Activated CD8-positive, alpha-beta memory T cell treated with anti-CD3 and anti-CD28 coated beads for 4 hours (primary cell): ENCODE measurements at regions not wholly inside any gene's neighbourhood (a gene's known extent, or its start where the extent isn't known, plus 50 kb on each side); places are given as distances from the start of the nearest gene placed in this dataset.
"Not testable (repeated sequence)": the region's sequence is repeated elsewhere in the genome, so short reads cannot be mapped to it uniquely, and the experiment has no call there.

Experiments used
- DNase-seq, 2 donors: peaks; one replicate each; pipeline ENCODE4 v3.0.0-alpha.2; 2020; ENCODE audit warnings: low read depth in 2 of 2

- DNase-seq: no peak
These were observed 149.3 kb downstream of the UTRN start for GRCh38 chr6:144434308-144434990.

- DNase-seq: no peak
These were observed 150.7 kb downstream of the UTRN start for GRCh38 chr6:144435602-144436426.

DNA sequence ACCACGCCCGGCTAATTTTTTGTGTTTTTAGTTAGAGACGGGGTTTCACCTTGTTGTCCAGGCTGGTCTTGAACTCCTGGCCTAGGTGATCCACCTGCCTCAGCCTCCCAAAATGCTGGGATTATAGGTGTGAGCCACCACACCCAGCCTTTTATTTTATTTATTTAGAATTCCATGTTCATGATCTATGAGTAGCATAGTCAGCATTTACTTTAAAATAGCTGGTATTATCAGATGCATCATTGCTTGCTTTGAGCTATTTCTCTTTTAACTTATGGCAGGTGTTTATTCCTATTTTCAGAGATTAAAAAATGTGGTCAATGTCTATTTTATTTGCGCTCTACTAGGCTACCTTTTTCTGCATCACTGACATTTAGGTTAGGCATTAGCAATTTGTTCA, 152.0 kb downstream of the UTRN start:
- DNase-seq: no peak

GRCh38 chr6:144438103-144438502, 153.0 kb downstream of the UTRN start:
- DNase-seq: no peak

DNA sequence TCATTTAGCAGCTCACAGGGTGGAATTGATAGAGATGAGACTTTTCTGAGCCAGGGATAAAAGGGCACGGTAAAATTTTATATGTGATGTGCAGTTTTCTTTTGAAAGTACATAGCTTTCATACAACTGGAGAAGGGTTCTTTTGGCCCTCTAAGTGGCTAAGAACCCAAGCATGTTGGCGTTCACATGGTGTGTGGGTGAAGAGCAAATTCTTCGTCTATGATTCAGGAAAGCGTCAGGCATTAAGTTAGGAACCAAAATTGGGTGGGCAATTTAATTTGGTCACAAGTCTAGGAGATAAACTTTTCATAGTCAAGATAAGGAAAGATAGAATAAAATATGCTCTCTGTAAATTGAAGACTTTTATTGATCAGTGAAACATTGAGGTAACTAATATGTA, 153.9 kb downstream of the UTRN start:
- no peak for DNase-seq

- DNase-seq: not testable (repeated sequence)
These were observed 156.7 kb downstream of the UTRN start for GRCh38 chr6:144441801-144442200.

GRCh38 chr6:144443157-144443556, 158.0 kb downstream of the UTRN start:
- no peak for DNase-seq

- DNase-seq: no peak
These were observed 162.3 kb downstream of the UTRN start for GRCh38 chr6:144447472-144447871.

GRCh38 chr6:144449218-144449617, 164.1 kb downstream of the UTRN start:
- DNase-seq: no peak

DNA sequence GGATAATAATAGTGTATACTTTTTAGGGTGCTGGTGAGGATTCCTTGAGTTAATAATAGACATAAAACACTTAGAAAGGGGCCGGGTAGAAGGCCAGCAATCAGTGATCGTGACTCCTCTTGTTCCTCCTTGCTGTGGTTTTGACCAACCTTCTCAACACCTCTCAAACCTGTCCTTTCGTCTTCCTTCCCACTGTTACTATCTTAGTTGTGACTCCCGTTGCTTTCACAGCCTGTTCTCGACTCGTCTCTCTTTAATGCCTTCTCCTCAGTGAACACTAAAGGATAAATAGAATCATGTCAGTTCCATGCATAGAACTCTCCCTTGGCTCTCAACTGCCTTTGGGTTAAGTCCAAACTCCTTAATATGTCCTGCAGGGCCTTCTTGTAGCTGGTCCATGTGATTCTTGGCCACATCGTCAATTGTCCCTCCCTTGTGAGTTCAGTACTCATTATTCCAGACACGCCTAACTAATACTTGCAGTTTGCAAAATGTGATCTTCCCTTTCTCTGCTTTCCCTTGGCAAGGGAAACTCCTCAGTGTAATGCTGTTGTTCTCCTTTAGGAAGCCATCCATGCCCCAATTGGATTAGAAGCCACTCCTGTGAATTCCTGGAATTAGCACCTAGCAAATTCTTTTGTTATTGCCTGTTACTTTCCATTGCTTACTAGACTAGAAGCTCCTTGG, 164.9 kb downstream of the UTRN start:
- no peak for DNase-seq

- DNase-seq: no peak
These were observed 175.4 kb downstream of the UTRN start for GRCh38 chr6:144460327-144461095.

- no peak for DNase-seq
These were observed 176.9 kb downstream of the UTRN start for GRCh38 chr6:144462058-144462457.

DNA sequence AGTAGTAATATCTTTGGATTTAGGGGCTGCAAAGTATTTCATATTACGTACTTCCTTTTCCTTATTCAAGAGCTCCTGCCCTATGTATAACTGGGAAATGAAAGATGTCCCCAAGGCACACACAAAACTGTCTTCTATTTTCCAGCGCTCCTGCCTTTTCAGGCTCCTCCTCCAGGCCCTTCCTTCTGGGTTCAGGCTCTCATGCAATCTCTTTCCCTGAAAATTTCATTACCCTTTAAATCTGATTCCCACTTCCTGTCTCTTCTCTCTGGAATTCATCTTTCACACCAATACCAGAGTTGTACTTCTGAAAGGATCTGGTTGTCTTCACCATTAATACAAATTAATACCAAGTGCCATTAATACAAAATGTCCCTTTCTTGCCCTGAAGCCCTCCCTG, 181.6 kb downstream of the UTRN start:
- DNase-seq: no peak

- DNase-seq: no peak
These were observed 182.1 kb downstream of the UTRN start for GRCh38 chr6:144467172-144467762.

GRCh38 chr6:144467921-144468320, 182.8 kb downstream of the UTRN start:
- DNase-seq: no peak

DNA sequence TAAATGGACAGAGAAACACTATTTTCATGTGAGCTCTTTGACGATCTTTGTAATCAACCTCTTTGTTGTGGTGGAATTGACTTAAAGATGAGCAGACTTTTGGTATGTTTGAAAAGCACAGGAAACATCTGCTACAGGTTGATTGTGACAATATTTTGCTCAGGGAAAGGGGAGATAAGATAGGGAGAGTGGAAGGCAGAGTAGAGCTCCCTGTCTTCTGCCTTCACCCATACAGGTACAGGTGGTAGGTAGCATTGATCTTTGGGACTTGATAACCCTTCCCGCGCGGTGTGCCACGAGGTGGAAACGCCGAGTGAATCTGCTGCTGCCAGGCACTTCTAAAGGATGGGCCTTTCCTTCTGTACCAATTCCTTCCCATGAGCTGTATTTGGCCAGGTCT, 183.6 kb downstream of the UTRN start:
- DNase-seq: no peak

GRCh38 chr6:144469144-144469575, 184.0 kb downstream of the UTRN start:
- no peak for DNase-seq

GRCh38 chr6:144470201-144470600, 185.1 kb downstream of the UTRN start:
- DNase-seq: not testable (repeated sequence)

GRCh38 chr6:144471986-144472385, 186.9 kb downstream of the UTRN start:
- DNase-seq: no peak

- no peak for DNase-seq
These were observed 189.2 kb downstream of the UTRN start for GRCh38 chr6:144474290-144474689.

DNA sequence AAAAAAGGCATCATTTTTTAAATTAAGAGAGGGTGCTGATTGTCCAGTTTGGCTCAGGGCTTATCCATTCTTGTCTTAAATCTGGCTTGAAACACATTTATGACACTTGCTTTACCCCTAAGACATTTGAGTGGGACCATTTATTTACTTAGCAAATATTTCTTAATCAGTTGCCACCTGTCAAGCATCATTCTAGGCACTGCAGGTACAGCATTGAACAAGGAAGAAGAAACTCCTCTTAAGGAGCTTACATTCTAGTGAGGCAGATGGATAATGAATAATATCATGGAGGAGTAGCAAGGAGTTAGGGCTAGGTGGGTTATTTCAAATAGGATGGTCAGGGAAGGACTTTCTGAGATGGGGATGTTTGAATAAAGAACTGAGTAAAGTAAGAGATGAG, 189.8 kb downstream of the UTRN start:
- no peak for DNase-seq

- DNase-seq: no peak
These were observed 190.3 kb downstream of the UTRN start for GRCh38 chr6:144475411-144475810.
